HG03064 (cell line): ENCODE measurements at regions not wholly inside any gene's neighbourhood (a gene's known extent, or its start where the extent isn't known, plus 50 kb on each side); places are given as distances from the start of the nearest gene placed in this dataset.

Experiments used
- ATAC-seq: cut with Tn5 transposase; IDR thresholded peaks from one replicate; pipeline ENCODE4 v1.9.1; 2021; ENCODE audit warnings: low read depth; ENCODE audit not compliant: unreplicated experiment

GRCh38 chr10:3473271-3473670, 300.7 kb upstream of the PITRM1 start:
- no peak for ATAC-seq

GRCh38 chr10:3472287-3473051, 299.9 kb upstream of the PITRM1 start:
- no peak for ATAC-seq

- ATAC-seq, result no peak
These were observed 299.3 kb upstream of the PITRM1 start for GRCh38 chr10:3471927-3472286.

- ATAC-seq, result no peak
These were observed 298.9 kb upstream of the PITRM1 start for GRCh38 chr10:3471472-3471871.

- no peak for ATAC-seq
These were observed 297.6 kb upstream of the PITRM1 start for GRCh38 chr10:3470191-3470590.

GRCh38 chr10:3469639-3470020, 297.0 kb upstream of the PITRM1 start:
- ATAC-seq, result no peak

GRCh38 chr10:3468919-3469638, 296.5 kb upstream of the PITRM1 start:
- ATAC-seq, result no peak

GRCh38 chr10:3467052-3467951, 294.7 kb upstream of the PITRM1 start:
- no peak for ATAC-seq

- ATAC-seq, result no peak
These were observed 292.9 kb upstream of the PITRM1 start for GRCh38 chr10:3465406-3465891.

GRCh38 chr10:3464760-3465405, 292.3 kb upstream of the PITRM1 start:
- ATAC-seq, result no peak

- ATAC-seq, result no peak
These were observed 288.0 kb upstream of the PITRM1 start for GRCh38 chr10:3460420-3461128.

GRCh38 chr10:3455385-3456334, 283.1 kb upstream of the PITRM1 start:
- ATAC-seq, result no peak

GRCh38 chr10:3452683-3453361, 280.2 kb upstream of the PITRM1 start:
- ATAC-seq, result no peak

GRCh38 chr10:3452173-3452626, 279.6 kb upstream of the PITRM1 start:
- ATAC-seq, result no peak

GRCh38 chr10:3451516-3452172, 279.1 kb upstream of the PITRM1 start:
- ATAC-seq, result no peak

GRCh38 chr10:3446221-3446620, 273.6 kb upstream of the PITRM1 start:
- ATAC-seq, result no peak

GRCh38 chr10:3445648-3446047, 273.1 kb upstream of the PITRM1 start:
- ATAC-seq, result no peak
